CD14-positive monocyte (primary cell): ENCODE measurements at regions not wholly inside any gene's neighbourhood (a gene's known extent, or its start where the extent isn't known, plus 50 kb on each side); places are given as distances from the start of the nearest gene placed in this dataset.

Source experiments
- DNase-seq, 3 donors: peaks; one replicate each; pipeline ENCODE4 v3.0.0-alpha.2; 2011 to 2022
- H2AFZ ChIP-seq: 2 replicates; pipeline ENCODE4 v1.6.0; 2012; ENCODE audit warnings: mild to moderate bottlenecking, low read depth, low read length, inconsistent platforms; ENCODE audit not compliant: insufficient read depth, poor library complexity, severe bottlenecking
- H3K27ac ChIP-seq, 2 donors: 1 replicate in 1 of 2; 2 replicates in 1 of 2; pipeline ENCODE4 v1.5.1; 2012 to 2013; ENCODE audit warnings: low read length in 2 of 2, control low read depth in 1 of 2, inconsistent platforms in 1 of 2, low read depth in 1 of 2, mild to moderate bottlenecking in 1 of 2
- H3K27me3 ChIP-seq, 2 donors: one replicate each; pipeline versions ENCODE4 v1.6.0 to v1.6.1; 2011 to 2013; ENCODE audit warnings: low read length in 2 of 2; ENCODE audit not compliant: control insufficient read depth in 2 of 2, insufficient read depth in 2 of 2
- H3K36me3 ChIP-seq, 2 donors: replicated peaks in 1 of 2; 1 replicate in 1 of 2; 2 replicates in 1 of 2; pipeline versions ENCODE4 v1.5.1 to v1.6.1; 2012 to 2013; ENCODE audit warnings: low read length in 2 of 2, control low read depth in 1 of 2, inconsistent platforms in 1 of 2, mild to moderate bottlenecking in 1 of 2; ENCODE audit not compliant: insufficient read depth in 2 of 2, control insufficient read depth in 1 of 2
- H3K4me1 ChIP-seq, 2 donors: 1 replicate in 1 of 2; 2 replicates in 1 of 2; pipeline versions ENCODE4 v1.5.1 to v1.6.1; 2012 to 2013; ENCODE audit warnings: low read length in 2 of 2, control low read depth in 1 of 2, inconsistent platforms in 1 of 2, mild to moderate bottlenecking in 1 of 2, moderate library complexity in 1 of 2; ENCODE audit not compliant: insufficient read depth in 2 of 2, control insufficient read depth in 1 of 2
- H3K4me2 ChIP-seq: replicated peaks from 2 replicates; pipeline ENCODE3; 2012; ENCODE audit warnings: low read length, moderate library complexity, mild to moderate bottlenecking; ENCODE audit not compliant: poor library complexity, severe bottlenecking; ENCODE audit errors: extremely low read depth
- H3K4me3 ChIP-seq, 3 experiments: fragments of 200-600 bp in 1 of 3; sonication (generic) in 1 of 3; replicated peaks in 1 of 3; 1 replicate in 2 of 3; 2 replicates in 1 of 3; pipeline ENCODE4 v1.5.1; 2011 to 2013; ENCODE audit warnings: low read length in 3 of 3, mild to moderate bottlenecking in 3 of 3, control low read depth in 2 of 3, low read depth in 2 of 3, inconsistent platforms in 1 of 3, moderate library complexity in 1 of 3
- H3K79me2 ChIP-seq: 2 replicates; pipeline ENCODE4 v1.6.0; 2012; ENCODE audit warnings: mild to moderate bottlenecking, control low read depth, inconsistent platforms, low read length, moderate library complexity; ENCODE audit not compliant: insufficient read depth
- H3K9ac ChIP-seq: 2 replicates; pipeline ENCODE4 v1.6.0; 2017; ENCODE audit warnings: low read length, mild to moderate bottlenecking; ENCODE audit not compliant: insufficient read depth, poor library complexity, severe bottlenecking
- H3K9me3 ChIP-seq, 2 donors: replicated peaks in 1 of 2; 1 replicate in 1 of 2; 2 replicates in 1 of 2; pipeline versions ENCODE4 v1.5.1 to v1.6.1; 2012 to 2013; ENCODE audit warnings: low read length in 2 of 2, control low read depth in 1 of 2; ENCODE audit not compliant: control insufficient read depth in 1 of 2, insufficient read depth in 1 of 2
- H4K20me1 ChIP-seq: 2 replicates; pipeline ENCODE4 v1.6.0; 2012; ENCODE audit warnings: mild to moderate bottlenecking, low read length, control low read depth, moderate library complexity; ENCODE audit not compliant: insufficient read depth
- H3K27ac Mint-ChIP-seq, 7 donors: one replicate each; pipeline ENCODE4 v1.8.0; 2020; ENCODE audit warnings: mild to moderate bottlenecking in 7 of 7, mixed read lengths in 7 of 7, moderate library complexity in 6 of 7, inconsistent platforms in 2 of 7
- H3K27me3 Mint-ChIP-seq, 3 donors: one replicate each; pipeline ENCODE4 v1.8.0; 2021 to 2022; ENCODE audit warnings: low read depth in 3 of 3, mild to moderate bottlenecking in 3 of 3, mixed read lengths in 3 of 3, moderate library complexity in 3 of 3, inconsistent platforms in 1 of 3
- H3K36me3 Mint-ChIP-seq, 2 donors: one replicate each; pipeline ENCODE4 v1.8.0; 2020; ENCODE audit warnings: mixed read lengths in 2 of 2, inconsistent platforms in 1 of 2, mild to moderate bottlenecking in 1 of 2
- H3K4me1 Mint-ChIP-seq: one replicate; pipeline ENCODE4 v1.8.0; 2020; ENCODE audit warnings: mild to moderate bottlenecking, mixed read lengths
- H3K4me3 Mint-ChIP-seq, 2 donors: one replicate each; pipeline ENCODE4 v1.8.0; 2020; ENCODE audit warnings: mild to moderate bottlenecking in 2 of 2, mixed read lengths in 2 of 2, moderate library complexity in 1 of 2
- H3K9me3 Mint-ChIP-seq, 7 donors: one replicate each; pipeline ENCODE4 v1.8.0; 2020 to 2022; ENCODE audit warnings: mixed read lengths in 7 of 7, mild to moderate bottlenecking in 6 of 7, moderate library complexity in 6 of 7, inconsistent platforms in 2 of 7
- WGBS: methylation state at CpG from one replicate; pipeline ENCODE4 v1.1.5; 2013; ENCODE audit warnings: missing lambda C conversion rate; ENCODE audit not compliant: insufficient coverage; 5-methylcytosine and 5-hydroxymethylcytosine counted together
- intact Hi-C, 2 donors: fragments of 100-400 bp; cut with micrococcal nuclease; formaldehyde crosslinking; loops; one replicate each; pipeline versions ENCODE4 v1.15.0 to v1.15.1; 2023
- TF ChIP-seq, protein P1 (sequence below): fragments of 200-600 bp; IDR thresholded peaks from one replicate; pipeline ENCODE4 v1.8.0; 2022; ENCODE audit warnings: antibody characterized with exemption, mild to moderate bottlenecking

- Histone ChIP-seq H3K9ac (no peak overlapping the region), H2AFZ (no peak overlapping the region), H4K20me1 (no peaks in the 10 kb centered on the region), H3K27me3 (no peaks in the 10 kb centered on the region), H3K4me2 (no peak overlapping the region), H3K36me3 (no peaks in the 10 kb centered on the region), H3K9me3 (no peaks in the 10 kb centered on the region), H3K79me2 (no peaks in the 10 kb centered on the region), H3K27ac (no peak overlapping the region), H3K4me1 (no peaks in the 10 kb centered on the region), H3K4me3 (no peak overlapping the region)
- Mint-ChIP-seq H3K4me1 (no peaks in the 10 kb centered on the region), H3K27me3 (no peaks in the 10 kb centered on the region), H3K27ac (no peak overlapping the region), H3K9me3 (no peaks in the 10 kb centered on the region), H3K36me3 (no peaks in the 10 kb centered on the region), H3K4me3 (no peak overlapping the region)
- intact Hi-C loops: no loop called here
- TF ChIP-seq, protein P1, sequence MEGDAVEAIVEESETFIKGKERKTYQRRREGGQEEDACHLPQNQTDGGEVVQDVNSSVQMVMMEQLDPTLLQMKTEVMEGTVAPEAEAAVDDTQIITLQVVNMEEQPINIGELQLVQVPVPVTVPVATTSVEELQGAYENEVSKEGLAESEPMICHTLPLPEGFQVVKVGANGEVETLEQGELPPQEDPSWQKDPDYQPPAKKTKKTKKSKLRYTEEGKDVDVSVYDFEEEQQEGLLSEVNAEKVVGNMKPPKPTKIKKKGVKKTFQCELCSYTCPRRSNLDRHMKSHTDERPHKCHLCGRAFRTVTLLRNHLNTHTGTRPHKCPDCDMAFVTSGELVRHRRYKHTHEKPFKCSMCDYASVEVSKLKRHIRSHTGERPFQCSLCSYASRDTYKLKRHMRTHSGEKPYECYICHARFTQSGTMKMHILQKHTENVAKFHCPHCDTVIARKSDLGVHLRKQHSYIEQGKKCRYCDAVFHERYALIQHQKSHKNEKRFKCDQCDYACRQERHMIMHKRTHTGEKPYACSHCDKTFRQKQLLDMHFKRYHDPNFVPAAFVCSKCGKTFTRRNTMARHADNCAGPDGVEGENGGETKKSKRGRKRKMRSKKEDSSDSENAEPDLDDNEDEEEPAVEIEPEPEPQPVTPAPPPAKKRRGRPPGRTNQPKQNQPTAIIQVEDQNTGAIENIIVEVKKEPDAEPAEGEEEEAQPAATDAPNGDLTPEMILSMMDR: no peak
- DNase-seq: no peak
Observed at GRCh38 chr10:64635906-64636305, 1114.7 kb downstream of the REEP3 start.

DNA sequence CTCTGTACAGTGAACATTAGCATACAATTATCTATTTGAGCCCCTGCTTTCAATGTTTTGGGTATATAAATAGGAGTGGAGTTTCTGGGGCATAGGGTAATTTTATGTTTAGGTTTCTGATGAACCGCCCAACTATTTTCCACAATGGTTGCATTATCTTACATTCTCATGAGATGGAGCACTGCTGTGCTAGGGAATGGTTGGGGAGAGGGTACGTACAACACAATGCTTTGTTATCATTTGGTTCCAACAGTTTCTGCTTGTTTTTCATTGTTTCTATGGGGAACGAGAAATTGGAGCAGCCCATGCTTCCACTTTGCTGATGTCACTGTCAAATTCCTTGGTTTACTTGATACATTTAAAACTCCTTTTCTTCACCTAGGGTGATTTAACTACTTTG lies 1115.3 kb downstream of the REEP3 start:
- Mint-ChIP-seq H3K4me3 (no peak overlapping the region), H3K9me3 (peaks cover 0 to 3% (median 0%) of the 10 kb centered on the region in 7 donors), H3K27ac (no peak overlapping the region), H3K36me3 (no peaks in the 10 kb centered on the region), H3K27me3 (no peaks in the 10 kb centered on the region), H3K4me1 (no peaks in the 10 kb centered on the region)
- Histone ChIP-seq H3K36me3 (no peaks in the 10 kb centered on the region), H2AFZ (no peak overlapping the region), H3K9me3 (no peaks in the 10 kb centered on the region), H4K20me1 (no peaks in the 10 kb centered on the region), H3K79me2 (no peaks in the 10 kb centered on the region), H3K4me1 (no peaks in the 10 kb centered on the region), H3K9ac (no peak overlapping the region), H3K4me3 (no peak overlapping the region), H3K27me3 (no peaks in the 10 kb centered on the region), H3K4me2 (no peak overlapping the region), H3K27ac (no peak overlapping the region)
- intact Hi-C loops: no loop called here
- 88% methylated on average over 1 of the region's 3 CpGs for WGBS
- DNase-seq: no peak
- TF ChIP-seq, protein P1: no peak
